ENCODE measurements at regions not wholly inside any gene's neighbourhood (a gene's known extent, or its start where the extent isn't known, plus 50 kb on each side); places are given as distances from the start of the nearest gene placed in this dataset.
A peak's percentile ranks its signal among the peaks of the same experiment; 100 is the strongest.

DNA sequence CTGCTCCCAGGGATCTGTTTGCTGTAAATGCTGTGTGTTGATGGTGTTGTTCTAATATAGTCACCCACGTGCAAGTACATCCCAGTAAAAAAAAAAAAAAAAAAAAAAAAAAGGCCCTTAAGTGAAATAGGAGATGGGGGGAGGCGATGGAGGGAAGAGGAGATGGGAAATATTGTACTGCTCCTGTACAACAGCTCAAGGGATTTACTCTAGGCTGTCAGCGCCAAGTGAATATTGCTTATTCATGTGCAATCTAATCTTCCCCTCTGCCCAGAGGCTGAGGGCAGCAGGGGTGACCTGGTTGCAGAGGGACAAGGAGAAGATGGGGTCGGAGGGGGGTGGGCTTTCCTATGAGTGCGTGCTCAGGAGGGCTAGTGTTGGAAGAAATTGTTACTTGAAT, 206.2 kb upstream of the CADM1 start:
- Histone ChIP-seq H3K9ac (ENCODE audit: low read length) (no peak overlapping the region), H2BK12ac (ENCODE audit: low read length) (no peak overlapping the region), H3K27me3 (ENCODE audit: insufficient read depth, low read length) (no peaks in the 10 kb centered on the region), H4K12ac (ENCODE audit: low read depth, low read length) (no peak overlapping the region), H3K27ac (ENCODE audit: low read depth, low read length) (no peak overlapping the region), H3K4ac (ENCODE audit: low read depth, low read length) (no peak overlapping the region), H2AFZ (ENCODE audit: insufficient read depth, low read length, poor library complexity) (no peak overlapping the region), H3K4me2 (ENCODE audit: low read length) (no peak overlapping the region), H2AK5ac (ENCODE audit: low read length) (no peak overlapping the region), H3K14ac (ENCODE audit: low read length) (no peak overlapping the region), H3K79me2 (ENCODE audit: control insufficient read depth, insufficient read depth, low read length, poor library complexity) (no peaks in the 10 kb centered on the region), H3K4me3 (ENCODE audit: low read depth, low read length) (no peak overlapping the region), H4K8ac (ENCODE audit: low read depth, low read length) (no peak overlapping the region), H2BK120ac (ENCODE audit: insufficient read depth, low read length, poor library complexity) (no peak overlapping the region), H3K4me1 (ENCODE audit: control insufficient read depth in 1 of 2, insufficient read depth in 2 of 2, low read length in 2 of 2) (peaks cover 4 to 5% of the 10 kb centered on the region in 2 experiments), H3K36me3 (ENCODE audit: control insufficient read depth in 1 of 2, insufficient read depth in 2 of 2, low read length in 2 of 2) (no peaks in the 10 kb centered on the region), H3K9me3 (ENCODE audit: insufficient read depth, low read depth, low read length) (no peaks in the 10 kb centered on the region), H2BK5ac (ENCODE audit: low read depth, low read length, poor library complexity) (no peak overlapping the region), H3K18ac (ENCODE audit: low read length) (no peak overlapping the region), H3K79me1 (ENCODE audit: low read length) (peaks cover 3% of the 10 kb centered on the region), H4K91ac (ENCODE audit: low read depth, low read length) (no peak overlapping the region), H3K23ac (ENCODE audit: low read length) (no peak overlapping the region)
- no CpG with 5 or more reads among the region's 5 CpGs for WGBS (ENCODE audit: extremely low coverage, insufficient coverage, insufficient read length)
- no peak for DNase-seq

GRCh38 chr11:115709297-115709696, 205.1 kb upstream of the CADM1 start:
- H3K9me3 ChIP-seq (ENCODE audit: insufficient read depth, low read depth, low read length): no peaks in the 10 kb centered on the region
- H3K18ac ChIP-seq (ENCODE audit: low read length): no peak overlapping the region
- DNase-seq: peak in 1 of 2 donors; percentile 15
- no peak overlapping the region for H3K27ac ChIP-seq (ENCODE audit: low read depth, low read length)
- no peak overlapping the region for H3K4me2 ChIP-seq (ENCODE audit: low read length)
- H2BK120ac ChIP-seq (ENCODE audit: insufficient read depth, low read length, poor library complexity): no peak overlapping the region
- no peak overlapping the region for H3K23ac ChIP-seq (ENCODE audit: low read length)
- H3K4me3 ChIP-seq (ENCODE audit: low read depth, low read length): no peak overlapping the region
- no peak overlapping the region for H2BK5ac ChIP-seq (ENCODE audit: low read depth, low read length, poor library complexity)
- no peaks in the 10 kb centered on the region for H3K27me3 ChIP-seq (ENCODE audit: insufficient read depth, low read length)
- H3K79me2 ChIP-seq (ENCODE audit: control insufficient read depth, insufficient read depth, low read length, poor library complexity): no peaks in the 10 kb centered on the region
- no peak overlapping the region for H3K4ac ChIP-seq (ENCODE audit: low read depth, low read length)
- H4K12ac ChIP-seq (ENCODE audit: low read depth, low read length): no peak overlapping the region
- H3K14ac ChIP-seq (ENCODE audit: low read length): no peak overlapping the region
- no peak overlapping the region for H4K8ac ChIP-seq (ENCODE audit: low read depth, low read length)
- H3K79me1 ChIP-seq (ENCODE audit: low read length): no peaks in the 10 kb centered on the region
- H3K36me3 ChIP-seq (ENCODE audit: control insufficient read depth in 1 of 2, insufficient read depth in 2 of 2, low read length in 2 of 2): no peaks in the 10 kb centered on the region
- H3K9ac ChIP-seq (ENCODE audit: low read length): no peak overlapping the region
- no CpG with 5 or more reads among the region's 8 CpGs for WGBS (ENCODE audit: extremely low coverage, insufficient coverage, insufficient read length)
- no peak overlapping the region for H2AFZ ChIP-seq (ENCODE audit: insufficient read depth, low read length, poor library complexity)
- H2BK12ac ChIP-seq (ENCODE audit: low read length): no peak overlapping the region
- no peak overlapping the region for H2AK5ac ChIP-seq (ENCODE audit: low read length)
- no peaks in the 10 kb centered on the region for H3K4me1 ChIP-seq (ENCODE audit: control insufficient read depth in 1 of 2, insufficient read depth in 2 of 2, low read length in 2 of 2)
- H4K91ac ChIP-seq (ENCODE audit: low read depth, low read length): no peak overlapping the region

DNA sequence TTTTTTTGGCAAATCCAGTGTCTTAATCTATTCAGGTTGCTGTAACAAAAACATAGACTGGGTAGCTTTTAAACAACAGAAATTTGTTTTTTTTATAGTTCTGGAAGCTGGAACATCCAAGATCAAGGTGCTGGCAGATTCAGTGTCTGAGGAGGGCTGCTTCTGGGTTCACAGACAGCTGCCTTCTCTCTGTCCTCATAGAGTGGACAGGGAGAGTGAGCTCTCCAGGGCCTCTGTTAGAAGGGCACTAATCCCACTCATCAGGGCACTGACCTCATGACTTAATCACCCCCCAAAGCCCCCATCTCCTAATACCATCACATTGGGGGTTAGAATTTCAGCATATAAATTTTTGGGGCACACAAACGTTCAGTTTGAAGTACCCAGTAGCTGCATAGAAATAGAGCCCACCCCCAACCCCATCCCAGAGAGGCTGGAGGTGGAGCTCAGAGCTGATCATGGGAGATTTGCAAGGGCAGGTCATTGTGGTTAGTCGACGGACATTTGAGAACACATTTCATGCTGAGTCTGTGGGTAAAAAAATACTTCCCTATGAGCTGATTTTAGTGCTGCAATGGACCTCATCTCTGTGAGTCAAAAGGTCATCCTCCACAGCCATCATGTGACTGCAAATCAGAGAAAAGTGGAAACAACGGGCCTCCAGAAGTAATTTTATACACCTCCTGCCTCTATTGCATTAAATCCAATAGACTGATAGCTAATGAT, 203.1 kb upstream of the CADM1 start:
- no peaks in the 10 kb centered on the region for H3K36me3 ChIP-seq (ENCODE audit: control insufficient read depth in 1 of 2, insufficient read depth in 2 of 2, low read length in 2 of 2)
- peak in 1 of 2 donors; percentile 36 for DNase-seq
- no peak overlapping the region for H2AFZ ChIP-seq (ENCODE audit: insufficient read depth, low read length, poor library complexity)
- no peak overlapping the region for H3K4me2 ChIP-seq (ENCODE audit: low read length)
- no peak overlapping the region for H3K18ac ChIP-seq (ENCODE audit: low read length)
- no peak overlapping the region for H3K14ac ChIP-seq (ENCODE audit: low read length)
- no peaks in the 10 kb centered on the region for H3K9me3 ChIP-seq (ENCODE audit: insufficient read depth, low read depth, low read length)
- no peak overlapping the region for H4K8ac ChIP-seq (ENCODE audit: low read depth, low read length)
- H3K79me1 ChIP-seq (ENCODE audit: low read length): no peaks in the 10 kb centered on the region
- no peak overlapping the region for H2BK120ac ChIP-seq (ENCODE audit: insufficient read depth, low read length, poor library complexity)
- no peak overlapping the region for H2BK5ac ChIP-seq (ENCODE audit: low read depth, low read length, poor library complexity)
- H3K4me3 ChIP-seq (ENCODE audit: low read depth, low read length): no peak overlapping the region
- H4K91ac ChIP-seq (ENCODE audit: low read depth, low read length): no peak overlapping the region
- H3K27ac ChIP-seq (ENCODE audit: low read depth, low read length): no peak overlapping the region
- no peak overlapping the region for H3K23ac ChIP-seq (ENCODE audit: low read length)
- H4K12ac ChIP-seq (ENCODE audit: low read depth, low read length): no peak overlapping the region
- H3K79me2 ChIP-seq (ENCODE audit: control insufficient read depth, insufficient read depth, low read length, poor library complexity): no peaks in the 10 kb centered on the region
- no peaks in the 10 kb centered on the region for H3K27me3 ChIP-seq (ENCODE audit: insufficient read depth, low read length)
- H3K4me1 ChIP-seq (ENCODE audit: control insufficient read depth in 1 of 2, insufficient read depth in 2 of 2, low read length in 2 of 2): no peaks in the 10 kb centered on the region
- no peak overlapping the region for H2BK12ac ChIP-seq (ENCODE audit: low read length)
- no peak overlapping the region for H3K4ac ChIP-seq (ENCODE audit: low read depth, low read length)
- no peak overlapping the region for H3K9ac ChIP-seq (ENCODE audit: low read length)
- no peak overlapping the region for H2AK5ac ChIP-seq (ENCODE audit: low read length)
- WGBS (ENCODE audit: extremely low coverage, insufficient coverage, insufficient read length): no CpG with 5 or more reads among the region's 4 CpGs

DNA sequence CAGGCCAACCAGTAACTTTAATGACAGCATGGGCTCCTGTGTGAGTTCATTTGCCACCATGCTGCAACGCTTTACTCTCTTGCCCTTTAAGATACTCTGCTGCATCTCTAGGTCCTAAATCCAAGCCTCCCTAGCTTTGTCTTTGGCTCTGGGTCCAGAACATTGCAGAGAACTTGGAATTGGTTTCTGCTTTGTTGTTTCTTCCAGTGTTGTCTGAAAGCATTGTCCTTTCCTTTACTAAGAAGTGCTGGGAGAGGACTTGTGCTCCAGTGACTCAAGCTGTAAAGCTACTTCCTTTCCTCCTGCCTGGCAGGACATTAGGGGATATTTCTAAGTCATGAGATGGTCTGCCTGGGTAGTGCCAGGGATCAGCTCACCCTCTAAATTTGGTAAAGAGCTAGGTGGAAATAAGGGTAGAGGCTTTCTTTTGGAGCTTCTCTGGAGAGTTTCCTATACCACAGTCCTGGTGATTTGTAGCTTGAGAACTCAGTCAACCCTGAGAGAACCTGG, 202.5 kb upstream of the CADM1 start:
- H3K9me3 ChIP-seq (ENCODE audit: insufficient read depth, low read depth, low read length): no peaks in the 10 kb centered on the region
- no peaks in the 10 kb centered on the region for H3K79me2 ChIP-seq (ENCODE audit: control insufficient read depth, insufficient read depth, low read length, poor library complexity)
- no peak overlapping the region for H3K23ac ChIP-seq (ENCODE audit: low read length)
- no peak overlapping the region for H2AFZ ChIP-seq (ENCODE audit: insufficient read depth, low read length, poor library complexity)
- H3K27me3 ChIP-seq (ENCODE audit: insufficient read depth, low read length): no peaks in the 10 kb centered on the region
- no peak overlapping the region for H2BK120ac ChIP-seq (ENCODE audit: insufficient read depth, low read length, poor library complexity)
- WGBS (ENCODE audit: extremely low coverage, insufficient coverage, insufficient read length): no CpG with 5 or more reads among the region's 1 CpG
- no peak overlapping the region for H3K14ac ChIP-seq (ENCODE audit: low read length)
- no peak overlapping the region for H3K27ac ChIP-seq (ENCODE audit: low read depth, low read length)
- H4K91ac ChIP-seq (ENCODE audit: low read depth, low read length): no peak overlapping the region
- H4K12ac ChIP-seq (ENCODE audit: low read depth, low read length): no peak overlapping the region
- H3K9ac ChIP-seq (ENCODE audit: low read length): no peak overlapping the region
- no peak overlapping the region for H2BK5ac ChIP-seq (ENCODE audit: low read depth, low read length, poor library complexity)
- no peak overlapping the region for H3K18ac ChIP-seq (ENCODE audit: low read length)
- no peak overlapping the region for H3K4me3 ChIP-seq (ENCODE audit: low read depth, low read length)
- DNase-seq: peak in 1 of 2 donors; percentile 30
- H3K36me3 ChIP-seq (ENCODE audit: control insufficient read depth in 1 of 2, insufficient read depth in 2 of 2, low read length in 2 of 2): no peaks in the 10 kb centered on the region
- no peak overlapping the region for H2AK5ac ChIP-seq (ENCODE audit: low read length)
- no peak overlapping the region for H2BK12ac ChIP-seq (ENCODE audit: low read length)
- no peak overlapping the region for H4K8ac ChIP-seq (ENCODE audit: low read depth, low read length)
- H3K4me1 ChIP-seq (ENCODE audit: control insufficient read depth in 1 of 2, insufficient read depth in 2 of 2, low read length in 2 of 2): no peaks in the 10 kb centered on the region
- H3K4ac ChIP-seq (ENCODE audit: low read depth, low read length): no peak overlapping the region
- no peak overlapping the region for H3K4me2 ChIP-seq (ENCODE audit: low read length)
- no peaks in the 10 kb centered on the region for H3K79me1 ChIP-seq (ENCODE audit: low read length)

All from trophoblast cell (in vitro differentiated cells and primary cell).